ENCODE measurements at regions not wholly inside any gene's neighbourhood (a gene's known extent, or its start where the extent isn't known, plus 50 kb on each side); places are given as distances from the start of the nearest gene placed in this dataset.

GRCh38 chrX:106451933-106452332 lies 159.8 kb upstream of the RADX start:
- no peak for TF ChIP-seq CTCF (conservative IDR thresholded peaks at IDR 0.05)
- H3K9me3 Mint-ChIP-seq = peaks cover 12 to 69% of the 10 kb centered on the region in 2 experiments

More at GRCh38 chrX:106451933-106452332, 159.8 kb upstream of the RADX start:
- no peak for DNase-seq
- peaks cover 2% of the 10 kb centered on the region; the same call in 1 of the 2 replicates for H3K27me3 Mint-ChIP-seq (ENCODE audit: low read depth)
- H3K4me3 Mint-ChIP-seq = no peak overlapping the region
- H3K4me1 Mint-ChIP-seq = no peaks in the 10 kb centered on the region
- Histone ChIP-seq H3K9me3 (ENCODE audit: control insufficient read depth, low read depth, low read length) (no peaks in the 10 kb centered on the region), H3K23ac (ENCODE audit: insufficient read length, low read depth, low read length) (no peak overlapping the region), H3K18ac (ENCODE audit: insufficient read length, low read depth, low read length) (no peak overlapping the region), H3K14ac (ENCODE audit: insufficient read depth, low read length) (no peak overlapping the region), H3T11ph (ENCODE audit: low read length) (no peak overlapping the region), H3K4ac (ENCODE audit: low read depth, low read length) (no peak overlapping the region), H4K8ac (replicated peaks; ENCODE audit: insufficient read length, low read depth, low read length) (no peak overlapping the region), H2AFZ (ENCODE audit: low read length) (no peak overlapping the region), H3K4me1 (ENCODE audit: insufficient read depth, low read length) (no peaks in the 10 kb centered on the region), H3K9ac (ENCODE audit: extremely low read depth, insufficient read length, low read length) (no peak overlapping the region), H3K79me1 (ENCODE audit: insufficient read depth, low read depth, low read length, poor library complexity, severe bottlenecking) (no peaks in the 10 kb centered on the region), H3K79me2 (ENCODE audit: insufficient read depth, low read length) (no peaks in the 10 kb centered on the region), H4K5ac (ENCODE audit: insufficient read length, low read depth, low read length) (no peak overlapping the region), H2BK5ac (ENCODE audit: insufficient read length, low read length) (no peak overlapping the region), H3K27ac (ENCODE audit: insufficient read length, low read depth, low read length) (no peak overlapping the region), H2BK15ac (ENCODE audit: low read depth, low read length) (no peak overlapping the region), H3K56ac (ENCODE audit: insufficient read length, low read depth, low read length) (no peak overlapping the region), H2BK120ac (ENCODE audit: low read depth, low read length, poor library complexity, severe bottlenecking) (no peak overlapping the region), H4K20me1 (ENCODE audit: control insufficient read depth, insufficient read depth, insufficient read length) (no peaks in the 10 kb centered on the region), H2BK12ac (ENCODE audit: insufficient read length, low read depth, low read length) (no peak overlapping the region), H3K27me3 (ENCODE audit: insufficient read depth, low read length) (no peaks in the 10 kb centered on the region), H3K23me2 (ENCODE audit: insufficient read length, low read depth, low read length, poor library complexity, severe bottlenecking) (no peaks in the 10 kb centered on the region), H2BK20ac (ENCODE audit: low read depth, low read length, poor library complexity, severe bottlenecking) (no peak overlapping the region), H2AK5ac (ENCODE audit: insufficient read length, low read length) (no peak overlapping the region), H3K4me2 (ENCODE audit: insufficient read depth, insufficient read length, low read length) (no peak overlapping the region), H4K91ac (ENCODE audit: insufficient read length, low read depth, low read length) (no peak overlapping the region)
- peaks cover 0 to 4% (median 0%) of the 10 kb centered on the region in 3 experiments; a peak in 1 of 7 replicates for H3K36me3 Mint-ChIP-seq (ENCODE audit: insufficient read depth in 1 of 3, low read depth in 3 of 3)
- H3K27ac Mint-ChIP-seq = no peak overlapping the region
- WGBS (ENCODE audit: extremely low coverage, insufficient read length, low lambda C conversion rate) = no CpG with 5 or more reads among the region's 2 CpGs

Data from H9 (cell line).